ENCODE measurements at regions not wholly inside any gene's neighbourhood (a gene's known extent, or its start where the extent isn't known, plus 50 kb on each side); places are given as distances from the start of the nearest gene placed in this dataset.

GRCh38 chr5:176174345-176175025 is 63.7 kb upstream of the SIMC1 start:
- DNase-seq (ENCODE audit: low read depth in 2 of 3, low spot score in 1 of 3) = no peak

- no peak for DNase-seq (ENCODE audit: low read depth in 2 of 3, low spot score in 1 of 3)
Measured at GRCh38 chr5:176175101-176175852, 62.9 kb upstream of the SIMC1 start.

GRCh38 chr5:176176231-176176630 is 62.0 kb upstream of the SIMC1 start:
- DNase-seq (ENCODE audit: low read depth in 2 of 3, low spot score in 1 of 3) = no peak

GRCh38 chr5:176178789-176179188 is 59.4 kb upstream of the SIMC1 start:
- no peak for DNase-seq (ENCODE audit: low read depth in 2 of 3, low spot score in 1 of 3)

GRCh38 chr5:176180339-176180738 is 57.9 kb upstream of the SIMC1 start:
- no peak for DNase-seq (ENCODE audit: low read depth in 2 of 3, low spot score in 1 of 3)

- DNase-seq (ENCODE audit: low read depth in 2 of 3, low spot score in 1 of 3) = no peak
Measured at GRCh38 chr5:176180781-176181180, 57.4 kb upstream of the SIMC1 start.

GRCh38 chr5:176181271-176181855 is 56.9 kb upstream of the SIMC1 start:
- DNase-seq (ENCODE audit: low read depth in 2 of 3, low spot score in 1 of 3) = no peak

GRCh38 chr5:176183321-176184074 is 54.7 kb upstream of the SIMC1 start:
- DNase-seq (ENCODE audit: low read depth in 2 of 3, low spot score in 1 of 3) = no peak

GRCh38 chr5:176184608-176185132 is 53.6 kb upstream of the SIMC1 start:
- no peak for DNase-seq (ENCODE audit: low read depth in 2 of 3, low spot score in 1 of 3)

- DNase-seq (ENCODE audit: low read depth in 2 of 3, low spot score in 1 of 3) = no peak
Measured at GRCh38 chr5:176185133-176185733, 53.0 kb upstream of the SIMC1 start.

- no peak for DNase-seq (ENCODE audit: low read depth in 2 of 3, low spot score in 1 of 3)
Measured at GRCh38 chr5:176186107-176186506, 52.1 kb upstream of the SIMC1 start.

- DNase-seq (ENCODE audit: low read depth in 2 of 3, low spot score in 1 of 3) = no peak
Measured at GRCh38 chr5:176187276-176188062, 50.8 kb upstream of the SIMC1 start.

- DNase-seq (ENCODE audit: low read depth in 2 of 3, low spot score in 1 of 3) = no peak
Measured at GRCh38 chr5:176188085-176188484, 50.1 kb upstream of the SIMC1 start.

Measured in stimulated activated CD4-positive, alpha-beta T cell treated with anti-CD3 and anti-CD28 coated beads, Interleukin-12 subunit alpha, Interleukin-12 subunit beta, amount 100 ng/mL, for 48 hours (primary cell).